Omental fat pad (tissue), 3 donors: ENCODE measurements at regions not wholly inside any gene's neighbourhood (a gene's known extent, or its start where the extent isn't known, plus 50 kb on each side); places are given as distances from the start of the nearest gene placed in this dataset.

Experiments
- ATAC-seq: fragments of 150-250 bp; one replicate; pipeline ENCODE4 v1.9.1; 2016; ENCODE audit warnings: mild to moderate bottlenecking, moderate library complexity; ENCODE audit not compliant: low FRiP score
- DNase-seq: peaks from one replicate; pipeline ENCODE4 v3.0.0-alpha.2; 2019; ENCODE audit warnings: low spot score
- CTCF ChIP-seq, 3 donors: fragments of 450-650 bp; IDR thresholded peaks; one replicate each; pipeline ENCODE4 v1.5.1; 2016 to 2017; ENCODE audit warnings: antibody characterized with exemption in 3 of 3, mild to moderate bottlenecking in 3 of 3, moderate library complexity in 2 of 3

GRCh38 chr11:119520966-119521365 is 98.0 kb upstream of the THY1 start:
- no peak for TF ChIP-seq CTCF (IDR thresholded peaks at IDR 0.05)
- DNase-seq = no peak
- no peak for ATAC-seq

GRCh38 chr11:119520400-119520799 is 97.4 kb upstream of the THY1 start:
- TF ChIP-seq CTCF (IDR thresholded peaks at IDR 0.05) = no peak

GRCh38 chr11:119519796-119520195 is 96.8 kb upstream of the THY1 start:
- DNase-seq (no peak), ATAC-seq (no peak)
- no peak for TF ChIP-seq CTCF (IDR thresholded peaks at IDR 0.05)

More at GRCh38 chr11:119520400-119520799, 97.4 kb upstream of the THY1 start:
- DNase-seq (no peak), ATAC-seq (no peak)

GRCh38 chr11:119518746-119519730 is 96.1 kb upstream of the THY1 start:
- no peak for DNase-seq
- ATAC-seq = no peak
- TF ChIP-seq CTCF (IDR thresholded peaks at IDR 0.05) = no peak

GRCh38 chr11:119515771-119516400 is 92.9 kb upstream of the THY1 start:
- ATAC-seq (no peak), DNase-seq (no peak)
- TF ChIP-seq CTCF (IDR thresholded peaks at IDR 0.05) = no peak

- no peak for TF ChIP-seq CTCF (IDR thresholded peaks at IDR 0.05)
- no peak for ATAC-seq
- no peak for DNase-seq
Observed at GRCh38 chr11:119513806-119514170, 90.8 kb upstream of the THY1 start.
